ENCODE measurements at regions not wholly inside any gene's neighbourhood (a gene's known extent, or its start where the extent isn't known, plus 50 kb on each side); places are given as distances from the start of the nearest gene placed in this dataset.

- DNase-seq (ENCODE audit: low spot score, unreplicated experiment), result no peak
- Mint-ChIP-seq H3K36me3 (ENCODE audit: insufficient read depth) (peaks cover 16% of the 10 kb centered on the region), H3K27me3 (no peaks in the 10 kb centered on the region), H3K4me1 (ENCODE audit: low read depth) (no peaks in the 10 kb centered on the region), H3K9me3 (ENCODE audit: low read depth) (peaks cover 3% of the 10 kb centered on the region), H3K4me3 (ENCODE audit: low read depth) (no peak overlapping the region), H3K27ac (no peak overlapping the region)
- no peak for TF ChIP-seq CTCF (IDR thresholded peaks at IDR 0.05; ENCODE audit: unreplicated experiment)
Measured at GRCh38 chr13:73883162-73883561, 251.0 kb downstream of the KLF12 start.

- Mint-ChIP-seq H3K4me3 (ENCODE audit: low read depth) (no peak overlapping the region), H3K27ac (no peak overlapping the region), H3K4me1 (ENCODE audit: low read depth) (no peaks in the 10 kb centered on the region), H3K36me3 (ENCODE audit: insufficient read depth) (peaks cover 12% of the 10 kb centered on the region), H3K27me3 (no peaks in the 10 kb centered on the region), H3K9me3 (ENCODE audit: low read depth) (peaks cover 3% of the 10 kb centered on the region)
- DNase-seq (ENCODE audit: low spot score, unreplicated experiment), result no peak
- TF ChIP-seq CTCF (IDR thresholded peaks at IDR 0.05; ENCODE audit: unreplicated experiment), result no peak
Measured at GRCh38 chr13:73880365-73880764, 253.8 kb downstream of the KLF12 start.

GRCh38 chr13:73879346-73880015 is 254.7 kb downstream of the KLF12 start:
- H3K27me3 Mint-ChIP-seq, result no peaks in the 10 kb centered on the region
- peaks cover 10% of the 10 kb centered on the region for H3K36me3 Mint-ChIP-seq (ENCODE audit: insufficient read depth)
- peaks cover 3% of the 10 kb centered on the region for H3K9me3 Mint-ChIP-seq (ENCODE audit: low read depth)
- H3K4me1 Mint-ChIP-seq (ENCODE audit: low read depth), result no peaks in the 10 kb centered on the region
- H3K4me3 Mint-ChIP-seq (ENCODE audit: low read depth), result no peak overlapping the region
- TF ChIP-seq CTCF (IDR thresholded peaks at IDR 0.05; ENCODE audit: unreplicated experiment), result no peak
- DNase-seq (ENCODE audit: low spot score, unreplicated experiment), result no peak
- no peak overlapping the region for H3K27ac Mint-ChIP-seq

GRCh38 chr13:73877399-73877798 is 256.8 kb downstream of the KLF12 start:
- peaks cover 3% of the 10 kb centered on the region for H3K9me3 Mint-ChIP-seq (ENCODE audit: low read depth)
- H3K4me3 Mint-ChIP-seq (ENCODE audit: low read depth), result no peak overlapping the region
- no peak overlapping the region for H3K27ac Mint-ChIP-seq

GRCh38 chr13:73876323-73876722 is 257.9 kb downstream of the KLF12 start:
- Mint-ChIP-seq H3K27me3 (no peaks in the 10 kb centered on the region), H3K27ac (no peak overlapping the region), H3K36me3 (ENCODE audit: insufficient read depth) (peaks cover 10% of the 10 kb centered on the region), H3K9me3 (ENCODE audit: low read depth) (peaks cover 3% of the 10 kb centered on the region), H3K4me1 (ENCODE audit: low read depth) (no peaks in the 10 kb centered on the region), H3K4me3 (ENCODE audit: low read depth) (no peak overlapping the region)
- TF ChIP-seq CTCF (IDR thresholded peaks at IDR 0.05; ENCODE audit: unreplicated experiment), result no peak
- DNase-seq (ENCODE audit: low spot score, unreplicated experiment), result no peak

More at GRCh38 chr13:73877399-73877798, 256.8 kb downstream of the KLF12 start:
- no peak for TF ChIP-seq CTCF (IDR thresholded peaks at IDR 0.05; ENCODE audit: unreplicated experiment)
- DNase-seq (ENCODE audit: low spot score, unreplicated experiment), result no peak
- H3K27me3 Mint-ChIP-seq, result no peaks in the 10 kb centered on the region
- H3K4me1 Mint-ChIP-seq (ENCODE audit: low read depth), result no peaks in the 10 kb centered on the region
- H3K36me3 Mint-ChIP-seq (ENCODE audit: insufficient read depth), result peaks cover 10% of the 10 kb centered on the region

All from progenitor cell of endocrine pancreas (in vitro differentiated cells).